Esophagus squamous epithelium (tissue), 5 donors: ENCODE measurements at regions not wholly inside any gene's neighbourhood (a gene's known extent, or its start where the extent isn't known, plus 50 kb on each side); places are given as distances from the start of the nearest gene placed in this dataset.

Experiments used
- DNase-seq: peaks from one replicate; lab custom pipeline; 2025; lab: John Stamatoyannopoulos, UW
- H3K27ac ChIP-seq, 4 donors: fragments of 200-600 bp; sonication (generic); one replicate each; pipeline ENCODE4 v1.5.1; 2016 to 2019; ENCODE audit warnings: mild to moderate bottlenecking in 1 of 4
- H3K27me3 ChIP-seq, 4 donors: fragments of 200-600 bp; sonication (generic); 1 replicate in 3 of 4; 2 replicates in 1 of 4; pipeline versions ENCODE4 v1.5.1 to v1.6.0; 2017 to 2021; ENCODE audit warnings: antibody characterized with exemption in 1 of 4
- H3K36me3 ChIP-seq, 3 donors: fragments of 200-600 bp; sonication (generic); one replicate each; pipeline ENCODE4 v1.5.1; 2016 to 2019
- H3K4me1 ChIP-seq, 3 donors: fragments of 200-600 bp; sonication (generic); one replicate each; pipeline ENCODE4 v1.5.1; 2017 to 2019
- H3K4me3 ChIP-seq, 4 donors: fragments of 200-600 bp; sonication (generic); 1 replicate in 3 of 4; 2 replicates in 1 of 4; pipeline ENCODE4 v1.5.1; 2016 to 2019; ENCODE audit warnings: mild to moderate bottlenecking in 2 of 4, moderate library complexity in 1 of 4
- H3K9me3 ChIP-seq, 3 donors: fragments of 200-600 bp; sonication (generic); one replicate each; pipeline ENCODE4 v1.5.1; 2016 to 2019
- CTCF ChIP-seq, 6 experiments: fragments of 450-650 bp in 4 of 6; fragments of 200-600 bp in 2 of 6; sonication (generic) in 2 of 6; IDR thresholded peaks; one replicate each; pipeline ENCODE4 v1.5.1; 2016 to 2019; ENCODE audit warnings: antibody characterized with exemption in 6 of 6, mild to moderate bottlenecking in 4 of 6, moderate library complexity in 4 of 6
- POLR2A ChIP-seq, 4 donors: fragments of 450-650 bp; IDR thresholded peaks; one replicate each; pipeline ENCODE4 v1.6.1; 2017; ENCODE audit warnings: antibody characterized with exemption in 4 of 4, mild to moderate bottlenecking in 4 of 4, moderate library complexity in 3 of 4
- WGBS, 2 donors: methylation state at CpG; one replicate each; pipeline ENCODE4 v1.1.5; 2018; 5-methylcytosine and 5-hydroxymethylcytosine counted together
- intact Hi-C: fragments of 100-400 bp; cut with DNase I; formaldehyde crosslinking; loops from one replicate; pipeline ENCODE4 v1.15.0; 2022
- donor health status: DM: yes; HTN: yes; CAD: no.

- TF ChIP-seq CTCF (IDR thresholded peaks at IDR 0.05) (no peak), POLR2A (IDR thresholded peaks at IDR 0.05) (no peak)
- 72 to 82% methylated on average over 27 to 30 of the region's 30 CpGs for WGBS, 2 donors
- intact Hi-C loops: no loop called here
- no peaks in the 10 kb centered on the region for H3K36me3 ChIP-seq
- peaks cover 0 to 7% (median 0%) of the 10 kb centered on the region in 4 donors for H3K27me3 ChIP-seq
- peak overlapping the region in 2 of 4 donors; percentile 38 to 54 for H3K27ac ChIP-seq
- H3K4me3 ChIP-seq: no peak overlapping the region
- H3K9me3 ChIP-seq: no peaks in the 10 kb centered on the region
- no peak for DNase-seq
- H3K4me1 ChIP-seq: peaks cover 9 to 23% (median 9%) of the 10 kb centered on the region in 3 donors
These were observed 91.4 kb upstream of the AFDN start for GRCh38 chr6:167735084-167735950.

GRCh38 chr6:167735951-167736288 lies 90.8 kb upstream of the AFDN start:
- Histone ChIP-seq H3K27ac (no peak overlapping the region), H3K9me3 (no peaks in the 10 kb centered on the region), H3K27me3 (peaks cover 0 to 7% (median 0%) of the 10 kb centered on the region in 4 donors), H3K4me1 (peaks cover 9 to 23% (median 9%) of the 10 kb centered on the region in 3 donors), H3K4me3 (no peak overlapping the region), H3K36me3 (no peaks in the 10 kb centered on the region)
- no peak for DNase-seq
- no peak for TF ChIP-seq CTCF (IDR thresholded peaks at IDR 0.05)
- intact Hi-C loops: no loop called here
- WGBS, 2 donors: 74 to 88% methylated on average over 6 of the region's 6 CpGs

GRCh38 chr6:167736486-167737204 lies 90.1 kb upstream of the AFDN start:
- Histone ChIP-seq H3K4me1 (peaks cover 9 to 23% (median 9%) of the 10 kb centered on the region in 3 donors), H3K4me3 (no peak overlapping the region), H3K36me3 (no peaks in the 10 kb centered on the region), H3K27ac (no peak overlapping the region), H3K27me3 (peaks cover 0 to 7% (median 0%) of the 10 kb centered on the region in 4 donors), H3K9me3 (no peaks in the 10 kb centered on the region)
- DNase-seq: no peak
- intact Hi-C loops: no loop called here
- TF ChIP-seq CTCF (IDR thresholded peaks at IDR 0.05) (no peak), POLR2A (IDR thresholded peaks at IDR 0.05) (no peak)
- WGBS, 2 donors: 72 to 75% methylated on average over 8 of the region's 18 CpGs

GRCh38 chr6:167737205-167737830 lies 89.4 kb upstream of the AFDN start:
- intact Hi-C loops: no loop called here
- Histone ChIP-seq H3K4me3 (no peak overlapping the region), H3K9me3 (no peaks in the 10 kb centered on the region), H3K4me1 (peaks cover 9 to 23% (median 9%) of the 10 kb centered on the region in 3 donors), H3K27ac (no peak overlapping the region), H3K27me3 (peaks cover 0 to 7% (median 0%) of the 10 kb centered on the region in 4 donors), H3K36me3 (no peaks in the 10 kb centered on the region)
- TF ChIP-seq POLR2A (IDR thresholded peaks at IDR 0.05): no peak
- TF ChIP-seq CTCF (IDR thresholded peaks at IDR 0.05): no peak
- WGBS, 2 donors: 80 to 90% methylated on average over 4 of the region's 23 CpGs
- no peak for DNase-seq
